22Rv1 (cell line): ENCODE measurements at regions not wholly inside any gene's neighbourhood (a gene's known extent, or its start where the extent isn't known, plus 50 kb on each side); places are given as distances from the start of the nearest gene placed in this dataset.

Experiments used
- H3K27ac ChIP-seq: fragments of 450-650 bp; 2 replicates; pipeline ENCODE4 v1.5.1; 2017
- CTCF ChIP-seq: fragments of 450-650 bp; IDR thresholded peaks from 2 replicates; pipeline ENCODE4 v1.5.1; 2017; ENCODE audit warnings: mild to moderate bottlenecking
- ZFX ChIP-seq: fragments of 450-650 bp; IDR thresholded peaks from 2 replicates; pipeline ENCODE4 v1.6.1; 2017; ENCODE audit warnings: antibody characterized with exemption, borderline replicate concordance

- H3K27ac ChIP-seq: no peak overlapping the region
- TF ChIP-seq ZFX (no peak), CTCF (no peak)
Observed at GRCh38 chr16:48909231-48909630, 299.3 kb upstream of the N4BP1 start.

GRCh38 chr16:48907906-48908634 is 298.1 kb upstream of the N4BP1 start:
- no peak overlapping the region for H3K27ac ChIP-seq
- TF ChIP-seq ZFX (no peak), CTCF (no peak)

GRCh38 chr16:48905632-48906505 is 295.9 kb upstream of the N4BP1 start:
- H3K27ac ChIP-seq: no peak overlapping the region
- TF ChIP-seq CTCF: no peak
- no peak for TF ChIP-seq ZFX

GRCh38 chr16:48904333-48904732 is 294.4 kb upstream of the N4BP1 start:
- TF ChIP-seq CTCF (no peak), ZFX (no peak)
- H3K27ac ChIP-seq: no peak overlapping the region

- no peak overlapping the region for H3K27ac ChIP-seq
- no peak for TF ChIP-seq CTCF
- TF ChIP-seq ZFX: no peak
Observed at GRCh38 chr16:48903039-48903438, 293.1 kb upstream of the N4BP1 start.

- no peak overlapping the region for H3K27ac ChIP-seq
- TF ChIP-seq CTCF: no peak
- TF ChIP-seq ZFX: no peak
Observed at GRCh38 chr16:48901712-48902374, 291.9 kb upstream of the N4BP1 start.
